ENCODE measurements at regions not wholly inside any gene's neighbourhood (a gene's known extent, or its start where the extent isn't known, plus 50 kb on each side); places are given as distances from the start of the nearest gene placed in this dataset.

DNA sequence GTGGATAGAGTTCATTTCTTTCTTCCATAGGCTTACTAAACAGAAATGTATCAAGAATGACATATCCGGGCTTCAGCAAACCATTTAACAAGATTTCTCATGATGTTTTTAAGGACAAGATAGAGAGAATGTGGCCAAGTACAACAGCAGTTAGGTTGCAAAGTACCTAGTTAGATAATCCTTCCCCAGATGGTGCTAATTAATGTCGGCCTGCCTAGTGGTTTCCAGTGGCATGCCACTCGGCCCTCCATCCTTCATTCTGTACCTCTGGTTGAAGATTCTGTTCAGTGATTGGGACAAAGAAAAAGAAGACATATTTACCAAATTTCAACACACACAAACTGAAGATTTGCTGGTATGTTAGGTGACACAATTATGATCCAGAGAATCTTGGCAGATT lies 212.1 kb downstream of the MACC1 start:
- TF ChIP-seq POLR2A (IDR thresholded peaks at IDR 0.05; ENCODE audit: low read length): no peak
- DNase-seq: no peak

DNA sequence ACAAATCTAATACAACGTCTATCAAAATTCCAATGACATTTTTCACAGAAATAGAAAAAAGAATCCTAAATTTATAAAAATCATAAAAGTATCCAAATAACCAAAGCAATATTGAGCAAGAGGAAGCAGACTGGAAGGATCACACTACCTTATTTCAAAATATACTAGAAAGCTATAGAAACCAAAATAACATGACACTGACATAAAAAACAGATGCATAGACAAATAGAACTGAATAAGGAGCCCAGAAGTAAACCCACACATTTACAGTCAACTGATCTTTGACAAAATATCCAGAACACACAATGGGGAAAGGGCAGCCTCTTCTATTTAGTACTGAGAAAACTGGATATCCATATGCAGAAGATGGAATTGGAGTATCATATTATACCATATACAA lies 217.5 kb downstream of the MACC1 start:
- DNase-seq: no peak
- TF ChIP-seq GATA1 (IDR thresholded peaks at IDR 0.05; ENCODE audit: low read depth, low read length) (no peak), POLR2A (IDR thresholded peaks at IDR 0.05; ENCODE audit: low read length) (no peak)

DNA sequence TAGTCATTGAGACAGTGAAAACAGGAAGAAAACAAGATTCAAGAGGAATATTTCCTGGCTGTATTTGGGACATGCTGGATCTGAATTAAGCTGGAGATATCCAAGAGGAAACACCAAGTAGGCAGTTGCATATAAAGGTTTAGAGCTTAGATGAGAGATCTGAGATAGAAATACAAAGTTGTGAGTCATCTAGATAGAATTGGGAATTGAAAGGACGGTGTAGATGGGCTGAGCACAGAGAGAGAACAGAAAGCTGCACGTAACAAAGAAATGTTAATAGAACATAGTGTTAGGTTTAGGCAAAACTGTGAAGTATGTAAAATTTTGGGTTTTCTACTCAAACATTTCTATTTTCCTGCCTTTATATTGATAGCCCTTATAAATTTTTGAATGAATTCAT lies 218.5 kb upstream of the TMEM196 start:
- no peak for DNase-seq
- TF ChIP-seq POLR2A (IDR thresholded peaks at IDR 0.05; ENCODE audit: low read length) (no peak), GATA1 (IDR thresholded peaks at IDR 0.05; ENCODE audit: low read depth, low read length) (no peak)

DNA sequence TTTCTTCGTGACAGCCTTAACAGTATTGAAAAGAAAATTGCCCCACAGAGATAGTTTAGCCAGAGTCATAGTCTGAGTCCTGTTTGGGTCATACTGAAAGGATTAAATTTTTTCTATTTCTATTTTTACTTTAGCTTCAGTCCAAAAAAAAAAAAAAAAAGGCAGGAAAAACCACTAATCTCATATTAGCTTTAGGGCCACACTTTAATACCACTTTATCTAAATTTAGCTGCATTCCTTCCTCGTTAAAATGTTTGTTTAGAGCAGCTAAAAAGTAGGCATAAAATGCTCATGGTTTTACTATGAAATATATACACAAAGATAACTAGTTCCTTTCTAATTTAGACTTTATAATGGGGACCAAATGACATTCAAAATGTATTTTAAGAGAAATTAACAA lies 216.5 kb upstream of the TMEM196 start:
- DNase-seq: no peak
- TF ChIP-seq GATA1 (IDR thresholded peaks at IDR 0.05; ENCODE audit: low read depth, low read length) (no peak), POLR2A (IDR thresholded peaks at IDR 0.05; ENCODE audit: low read length) (no peak)

GRCh38 chr7:19988860-19989259 lies 215.4 kb upstream of the TMEM196 start:
- TF ChIP-seq POLR2A (IDR thresholded peaks at IDR 0.05; ENCODE audit: low read length) (no peak), GATA1 (IDR thresholded peaks at IDR 0.05; ENCODE audit: low read depth, low read length) (no peak)
- no peak for DNase-seq

DNA sequence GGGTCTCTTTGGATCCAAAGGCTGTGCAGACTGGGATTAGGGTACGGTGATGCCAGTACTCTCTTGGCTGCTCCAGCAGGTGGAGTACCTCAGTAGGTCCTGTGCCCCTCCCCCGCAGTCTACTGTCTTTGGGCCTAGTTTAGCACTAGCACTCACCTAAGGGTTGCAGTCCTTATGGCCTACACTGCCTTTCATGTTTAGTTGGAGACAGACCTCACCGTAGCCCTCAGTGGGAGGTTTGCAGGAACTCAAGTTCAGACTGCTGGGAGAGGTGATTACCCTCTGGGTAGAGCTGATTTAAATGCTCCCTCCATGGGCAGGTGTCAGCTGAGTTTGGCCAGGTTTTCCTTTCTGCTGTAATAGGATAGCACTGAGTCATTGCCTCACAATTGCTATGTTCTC lies 210.8 kb upstream of the TMEM196 start:
- TF ChIP-seq POLR2A (IDR thresholded peaks at IDR 0.05; ENCODE audit: low read length): no peak
- no peak for TF ChIP-seq GATA1 (IDR thresholded peaks at IDR 0.05; ENCODE audit: low read depth, low read length)
- DNase-seq: peak in 1 of 2 experiments; percentile 2

DNA sequence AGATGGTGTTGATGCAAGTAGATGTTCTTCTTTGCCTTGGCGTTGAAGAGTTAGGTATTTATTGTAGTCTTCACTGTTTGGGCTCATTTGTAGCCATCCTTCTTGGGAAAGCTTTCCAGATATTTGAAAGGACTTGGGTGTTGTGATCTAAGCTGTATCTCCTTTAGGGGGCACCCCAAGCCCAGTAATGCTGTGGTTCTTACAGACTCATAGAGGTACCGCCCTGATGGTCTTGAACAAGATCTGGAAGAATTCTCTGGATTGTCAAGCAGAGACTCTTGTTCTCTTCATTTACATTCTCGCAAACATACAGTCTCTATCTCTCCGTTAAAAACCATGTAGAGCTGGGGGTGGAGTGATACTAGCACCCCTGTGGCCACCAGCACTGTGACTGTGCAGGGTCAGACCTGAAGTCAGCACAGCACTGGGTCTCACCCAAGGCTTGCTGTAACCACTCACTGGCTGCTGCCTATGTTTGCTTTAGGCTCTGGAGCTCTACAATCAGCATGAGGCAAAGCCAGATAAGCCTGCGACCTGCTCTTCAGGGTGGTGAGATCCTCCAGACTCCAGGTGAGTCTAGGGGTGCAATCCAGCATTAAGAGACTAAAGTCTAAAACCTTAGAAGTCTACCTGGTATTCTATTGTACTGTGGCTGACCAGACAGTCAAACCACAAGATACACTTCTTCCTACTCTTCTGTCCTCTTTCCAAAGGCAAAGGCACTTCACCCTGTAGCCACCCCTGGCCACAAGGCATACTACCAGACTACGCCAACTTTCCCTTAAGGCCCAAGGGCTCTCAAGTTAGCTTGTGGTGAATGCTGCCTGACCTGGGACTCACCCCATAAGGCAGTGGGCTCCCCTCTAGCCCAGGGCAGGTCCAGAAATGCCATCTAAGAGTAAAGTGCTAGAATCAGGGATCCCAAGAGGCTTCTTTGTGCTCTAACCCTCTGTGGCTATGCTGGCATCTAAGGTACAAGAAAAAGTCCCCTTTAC lies 209.7 kb upstream of the TMEM196 start:
- TF ChIP-seq GATA1 (IDR thresholded peaks at IDR 0.05; ENCODE audit: low read depth, low read length) (no peak), POLR2A (IDR thresholded peaks at IDR 0.05; ENCODE audit: low read length) (no peak)
- peak; percentile 24 to 56 for DNase-seq

DNA sequence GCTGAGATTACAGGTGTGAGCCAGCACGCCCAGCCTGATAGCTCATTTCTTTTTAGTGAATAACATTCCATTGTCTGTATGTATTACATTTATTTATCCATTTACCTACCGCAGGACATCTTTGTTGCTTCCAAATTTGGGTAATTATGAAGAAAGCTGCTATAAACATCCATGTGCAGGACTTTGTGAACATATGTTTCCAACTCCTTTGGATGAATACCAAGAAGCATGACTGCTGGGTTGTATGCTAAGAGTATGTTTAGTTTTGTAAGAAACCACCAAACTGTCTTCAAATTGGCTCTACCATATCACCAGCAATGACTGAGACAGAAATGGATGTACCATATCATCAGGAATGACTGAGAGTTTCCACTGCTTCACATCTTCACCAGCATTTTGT lies 200.2 kb upstream of the TMEM196 start:
- DNase-seq: no peak
- TF ChIP-seq GATA1 (IDR thresholded peaks at IDR 0.05; ENCODE audit: low read depth, low read length) (no peak), POLR2A (IDR thresholded peaks at IDR 0.05; ENCODE audit: low read length) (no peak)

GRCh38 chr7:19972876-19973275 lies 199.5 kb upstream of the TMEM196 start:
- no peak for DNase-seq
- TF ChIP-seq POLR2A (IDR thresholded peaks at IDR 0.05; ENCODE audit: low read length) (no peak), GATA1 (IDR thresholded peaks at IDR 0.05; ENCODE audit: low read depth, low read length) (no peak)

GRCh38 chr7:19971956-19972355 lies 198.5 kb upstream of the TMEM196 start:
- TF ChIP-seq POLR2A (IDR thresholded peaks at IDR 0.05; ENCODE audit: low read length) (no peak), GATA1 (IDR thresholded peaks at IDR 0.05; ENCODE audit: low read depth, low read length) (no peak)
- no peak for DNase-seq

DNA sequence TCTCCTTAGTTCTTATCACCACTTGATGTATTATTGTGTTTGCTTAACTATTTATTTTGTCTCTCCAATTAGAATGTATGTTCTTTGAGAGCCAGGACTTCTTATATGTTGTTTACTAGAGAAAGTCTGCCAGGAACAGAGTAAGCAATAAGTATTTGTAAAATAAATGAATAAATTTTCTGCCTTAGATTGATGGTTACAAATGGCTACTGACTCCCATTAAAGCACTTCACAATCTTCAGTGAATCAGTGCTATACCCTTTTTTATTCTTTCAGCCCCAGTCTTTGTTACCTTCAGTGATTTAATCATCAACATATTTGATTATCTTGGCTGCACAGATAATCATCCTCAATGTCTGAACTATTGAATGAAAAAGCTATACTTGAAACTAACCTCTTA lies 197.1 kb upstream of the TMEM196 start:
- DNase-seq: no peak
- TF ChIP-seq POLR2A (IDR thresholded peaks at IDR 0.05; ENCODE audit: low read length) (no peak), GATA1 (IDR thresholded peaks at IDR 0.05; ENCODE audit: low read depth, low read length) (no peak)

DNA sequence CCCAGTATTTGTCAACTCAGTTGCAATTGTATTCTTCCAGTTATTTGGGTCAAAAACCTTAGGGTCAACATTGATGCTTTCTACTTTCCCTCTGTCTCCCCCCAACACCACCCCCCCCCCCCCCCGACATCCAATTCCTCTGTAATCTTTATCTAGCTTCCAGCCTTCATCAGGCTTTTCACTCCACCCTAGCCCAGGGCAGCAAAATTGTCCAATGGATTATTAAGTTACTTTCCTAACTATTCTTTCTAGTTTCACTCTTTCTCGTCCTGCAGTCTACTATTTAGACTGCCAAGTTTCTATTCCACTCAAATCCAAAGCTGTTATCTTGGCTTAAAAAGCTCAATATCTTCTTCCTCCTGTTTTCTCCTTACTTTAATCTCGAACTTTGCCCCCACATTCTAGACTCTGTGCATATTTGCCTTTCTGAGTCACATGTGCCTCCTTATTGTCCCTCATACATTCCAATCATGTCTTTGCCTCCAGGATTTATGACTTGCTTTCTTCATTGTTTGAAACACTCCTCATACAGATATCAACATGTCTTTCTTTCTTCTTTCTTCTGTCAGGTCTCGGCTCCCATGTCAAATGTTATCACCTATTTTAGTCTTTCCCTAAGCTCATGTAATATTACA lies 196.6 kb upstream of the TMEM196 start:
- TF ChIP-seq GATA1 (IDR thresholded peaks at IDR 0.05; ENCODE audit: low read depth, low read length): no peak
- no peak for TF ChIP-seq POLR2A (IDR thresholded peaks at IDR 0.05; ENCODE audit: low read length)
- DNase-seq: no peak

DNA sequence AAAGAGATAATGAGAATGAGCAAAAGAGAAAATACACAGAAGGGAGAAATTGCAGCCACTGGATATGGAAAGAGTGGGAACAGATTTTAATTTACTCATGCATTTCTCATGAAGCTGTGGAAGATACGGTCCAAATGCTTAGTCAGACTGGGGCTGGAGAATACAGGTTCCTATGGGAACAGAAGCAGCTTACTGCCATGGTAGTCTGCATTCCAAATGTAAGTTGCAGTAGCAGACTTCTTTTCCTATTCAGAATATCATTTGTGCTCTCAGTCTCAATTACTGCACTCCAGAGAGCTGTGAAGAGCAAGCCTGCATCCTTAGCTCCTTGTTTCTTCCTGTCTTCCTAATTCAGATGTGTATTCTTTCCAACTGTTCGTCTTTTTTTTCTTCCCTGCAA lies 190.8 kb upstream of the TMEM196 start:
- TF ChIP-seq POLR2A (IDR thresholded peaks at IDR 0.05; ENCODE audit: low read length) (no peak), GATA1 (IDR thresholded peaks at IDR 0.05; ENCODE audit: low read depth, low read length) (no peak)
- DNase-seq: no peak

- no peak for DNase-seq
- TF ChIP-seq GATA1 (IDR thresholded peaks at IDR 0.05; ENCODE audit: low read depth, low read length) (no peak), POLR2A (IDR thresholded peaks at IDR 0.05; ENCODE audit: low read length) (no peak)
Measured at GRCh38 chr7:19963695-19964094, 190.3 kb upstream of the TMEM196 start.

All from erythroblast (primary cell).